Loucy (cell line): ENCODE measurements at regions not wholly inside any gene's neighbourhood (a gene's known extent, or its start where the extent isn't known, plus 50 kb on each side); places are given as distances from the start of the nearest gene placed in this dataset.
"Not testable (repeated sequence)": the region's sequence is repeated elsewhere in the genome, so short reads cannot be mapped to it uniquely, and the experiment has no call there.

Experiments
- H2AFZ ChIP-seq: fragments of 200-600 bp; sonication (generic); 2 replicates; pipeline ENCODE4 v1.6.0; 2016; ENCODE audit warnings: antibody characterized with exemption, mild to moderate bottlenecking, low read length, moderate library complexity
- H3F3A ChIP-seq: fragments of 200-600 bp; 2 replicates; pipeline ENCODE4 v1.6.0; 2016; ENCODE audit warnings: antibody characterized with exemption, low read depth, mild to moderate bottlenecking
- H3K27me3 ChIP-seq: fragments of 200-600 bp; sonication (generic); 2 replicates; pipeline ENCODE4 v1.6.1; 2014; ENCODE audit warnings: low read length, mild to moderate bottlenecking; ENCODE audit not compliant: insufficient read depth, poor library complexity, severe bottlenecking
- H3K36me3 ChIP-seq: fragments of 200-600 bp; sonication (generic); 2 replicates; pipeline ENCODE4 v1.6.1; 2016; ENCODE audit warnings: low read length; ENCODE audit not compliant: insufficient read depth
- H3K4me1 ChIP-seq: fragments of 200-600 bp; sonication (generic); 2 replicates; pipeline ENCODE4 v1.5.1; 2014; ENCODE audit warnings: low read length, mild to moderate bottlenecking; ENCODE audit not compliant: insufficient read depth, poor library complexity, severe bottlenecking
- H3K4me2 ChIP-seq: fragments of 200-600 bp; sonication (generic); 2 replicates; pipeline ENCODE4 v1.6.0; 2014; ENCODE audit warnings: antibody characterized with exemption, low read length, low read depth, mild to moderate bottlenecking; ENCODE audit not compliant: poor library complexity, severe bottlenecking
- H3K4me3 ChIP-seq: fragments of 200-600 bp; sonication (generic); 2 replicates; pipeline ENCODE4 v1.5.1; 2014; ENCODE audit warnings: low read length, mild to moderate bottlenecking, mixed read lengths; ENCODE audit not compliant: poor library complexity, severe bottlenecking
- H3K79me2 ChIP-seq: fragments of 200-600 bp; sonication (generic); 2 replicates; pipeline ENCODE4 v1.6.1; 2014; ENCODE audit warnings: low read length; ENCODE audit not compliant: insufficient read depth
- H3K9ac ChIP-seq: fragments of 200-600 bp; sonication (generic); 2 replicates; pipeline ENCODE4 v1.6.0; 2014; ENCODE audit warnings: mild to moderate bottlenecking, low read depth, low read length, moderate library complexity; ENCODE audit not compliant: poor library complexity, severe bottlenecking
- H3K9me2 ChIP-seq: fragments of 200-600 bp; sonication (generic); replicated peaks from 2 replicates; pipeline ENCODE4 v1.6.1; 2016; ENCODE audit warnings: low read depth, low read length, mixed read lengths
- H3K9me3 ChIP-seq: fragments of 200-600 bp; sonication (generic); 2 replicates; pipeline ENCODE4 v1.6.1; 2014; ENCODE audit warnings: mild to moderate bottlenecking, antibody characterized with exemption, low read length, low read depth; ENCODE audit not compliant: insufficient read depth
- H4K20me1 ChIP-seq: fragments of 200-600 bp; sonication (generic); 2 replicates; pipeline ENCODE4 v1.6.0; 2014; ENCODE audit warnings: antibody characterized with exemption, low read length, mild to moderate bottlenecking; ENCODE audit not compliant: insufficient read depth, poor library complexity, severe bottlenecking
- CTCF ChIP-seq: fragments of 200-600 bp; sonication (generic); conservative IDR thresholded peaks from 2 replicates; pipeline ENCODE4 v1.5.1; 2014; ENCODE audit warnings: mild to moderate bottlenecking, antibody characterized with exemption, low read length
- EZH2phosphoT487 ChIP-seq: fragments of 200-600 bp; IDR thresholded peaks from 2 replicates; pipeline ENCODE4 v1.6.1; 2018; ENCODE audit warnings: antibody characterized with exemption, mild to moderate bottlenecking, moderate library complexity, borderline replicate concordance

DNA sequence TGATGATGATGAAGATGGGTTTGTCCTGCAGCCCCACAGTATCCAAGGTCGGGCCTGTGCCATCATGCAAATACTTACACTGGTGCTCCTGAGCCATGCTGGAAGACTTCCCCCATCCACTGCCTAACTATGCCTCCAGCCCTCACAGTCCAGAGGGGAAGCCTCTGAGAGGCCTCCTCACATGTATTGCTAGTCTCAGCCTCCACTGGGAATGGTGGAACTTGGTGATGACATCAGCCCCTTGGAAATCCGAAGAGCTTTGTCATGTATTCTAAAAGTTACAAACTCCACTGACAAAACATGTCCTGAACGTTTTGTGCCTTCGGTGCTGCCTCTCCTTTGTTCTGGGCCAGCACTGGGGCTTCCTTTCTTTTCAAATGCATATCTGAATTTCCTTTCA, 61.1 kb upstream of the DMRTB1 start:
- Histone ChIP-seq H2AFZ (no peak overlapping the region), H3K9ac (no peak overlapping the region), H3K4me2 (no peak overlapping the region), H3K27me3 (no peaks in the 10 kb centered on the region), H3K4me1 (no peaks in the 10 kb centered on the region), H3K4me3 (no peak overlapping the region), H3K9me3 (no peaks in the 10 kb centered on the region), H3F3A (no peaks in the 10 kb centered on the region), H4K20me1 (no peaks in the 10 kb centered on the region), H3K79me2 (no peaks in the 10 kb centered on the region), H3K9me2 (no peaks in the 10 kb centered on the region), H3K36me3 (no peaks in the 10 kb centered on the region)
- TF ChIP-seq CTCF = no peak
- TF ChIP-seq EZH2phosphoT487 = no peak

DNA sequence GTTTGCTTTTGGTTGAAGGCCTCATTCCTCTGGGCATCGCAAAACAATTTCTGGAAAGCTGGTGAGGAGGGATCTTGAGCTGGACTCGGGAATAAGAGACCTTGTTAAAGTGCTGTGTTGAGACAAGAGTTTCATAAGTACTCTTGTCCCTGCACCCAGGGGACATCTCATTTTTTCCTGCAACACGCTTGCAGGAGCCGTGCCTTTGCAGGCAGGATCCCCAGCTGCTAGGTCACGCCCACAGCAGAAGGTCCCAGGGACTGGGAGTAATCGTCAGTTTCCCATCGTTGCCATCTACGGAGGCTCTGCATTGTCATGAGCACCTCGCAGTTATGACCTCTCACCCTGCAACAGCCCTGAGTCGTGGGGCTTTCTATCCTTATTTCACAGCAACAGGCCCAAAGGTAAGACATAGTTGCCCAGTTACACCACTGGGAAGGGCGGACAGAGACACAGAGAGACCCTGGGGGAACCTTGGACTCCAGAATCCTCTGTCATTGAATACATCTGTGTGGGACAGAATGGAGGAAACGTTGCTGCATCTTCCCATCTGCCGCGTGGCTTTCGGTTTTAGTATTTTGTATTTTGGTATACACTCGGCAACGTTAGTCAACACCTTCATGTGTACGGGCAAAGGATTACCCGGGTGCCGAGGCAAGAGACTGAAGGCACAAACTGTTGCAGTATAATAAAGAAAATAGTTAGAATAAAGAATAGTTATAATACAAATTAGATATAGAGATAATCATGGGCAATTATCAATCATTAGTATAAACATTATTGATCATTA, 60.4 kb upstream of the DMRTB1 start:
- no peak overlapping the region for H3K4me2 ChIP-seq
- H3K27me3 ChIP-seq = no peaks in the 10 kb centered on the region
- H2AFZ ChIP-seq = no peak overlapping the region
- H3K79me2 ChIP-seq = no peaks in the 10 kb centered on the region
- no peaks in the 10 kb centered on the region for H3F3A ChIP-seq
- no peaks in the 10 kb centered on the region for H3K9me3 ChIP-seq
- no peaks in the 10 kb centered on the region for H3K4me1 ChIP-seq
- TF ChIP-seq CTCF = no peak
- H3K9ac ChIP-seq = no peak overlapping the region
- H4K20me1 ChIP-seq = no peaks in the 10 kb centered on the region
- H3K36me3 ChIP-seq = no peaks in the 10 kb centered on the region
- H3K9me2 ChIP-seq = no peaks in the 10 kb centered on the region
- no peak overlapping the region for H3K4me3 ChIP-seq

DNA sequence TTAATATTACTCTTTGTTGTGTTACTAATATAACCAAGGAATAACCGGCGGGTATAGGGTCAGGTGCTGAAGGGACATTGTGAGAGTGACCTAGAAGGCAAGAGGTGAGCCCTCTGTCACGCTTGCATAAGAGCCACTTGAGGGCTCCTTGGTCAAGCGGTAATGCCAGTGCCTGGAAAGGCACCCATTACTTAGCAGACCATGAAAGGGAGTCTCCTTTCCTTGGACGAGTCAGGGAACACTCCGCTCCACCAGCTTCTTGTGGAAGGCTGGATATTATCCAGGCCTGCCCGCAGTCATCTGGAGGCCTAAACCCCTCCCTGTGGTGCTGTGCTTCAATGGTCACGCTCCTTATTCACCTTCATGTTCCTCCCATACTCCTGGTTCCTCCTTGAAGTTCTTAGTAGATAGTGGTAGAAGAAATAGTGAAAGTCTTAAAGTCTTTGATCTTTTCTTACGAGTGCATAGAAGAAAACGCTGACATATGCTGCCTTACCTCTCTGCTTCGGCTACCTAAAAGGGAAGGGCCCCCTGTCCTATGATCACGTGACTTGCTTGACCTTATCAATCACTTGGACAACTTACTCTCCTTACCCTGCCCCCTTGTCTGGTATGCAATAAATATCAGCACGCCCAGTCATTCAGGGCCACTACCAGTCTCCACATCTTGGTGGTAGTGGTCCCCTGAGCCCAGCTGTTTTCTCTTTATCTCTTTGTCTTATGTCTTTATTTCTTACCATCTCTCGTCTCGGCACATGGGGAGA, 59.6 kb upstream of the DMRTB1 start:
- not testable (repeated sequence) for H3K9me3 ChIP-seq, H4K20me1 ChIP-seq, H3K4me3 ChIP-seq, H3K9me2 ChIP-seq, H3K4me2 ChIP-seq, H2AFZ ChIP-seq, H3F3A ChIP-seq, H3K27me3 ChIP-seq, H3K79me2 ChIP-seq, H3K9ac ChIP-seq, H3K36me3 ChIP-seq, H3K4me1 ChIP-seq
